SK-N-MC (cell line): ENCODE measurements at regions not wholly inside any gene's neighbourhood (a gene's known extent, or its start where the extent isn't known, plus 50 kb on each side); places are given as distances from the start of the nearest gene placed in this dataset.

Source experiments
- EZH2 ChIP-seq: fragments of 200-600 bp; sonication (generic); IDR thresholded peaks from one replicate; pipeline ENCODE4 v1.6.1; 2017; ENCODE audit warnings: antibody characterized with exemption
- POLR2AphosphoS5 ChIP-seq: IDR thresholded peaks from 2 replicates; pipeline ENCODE4 v1.6.1; 2012; ENCODE audit warnings: mild to moderate bottlenecking, low read depth, low read length, borderline replicate concordance

DNA sequence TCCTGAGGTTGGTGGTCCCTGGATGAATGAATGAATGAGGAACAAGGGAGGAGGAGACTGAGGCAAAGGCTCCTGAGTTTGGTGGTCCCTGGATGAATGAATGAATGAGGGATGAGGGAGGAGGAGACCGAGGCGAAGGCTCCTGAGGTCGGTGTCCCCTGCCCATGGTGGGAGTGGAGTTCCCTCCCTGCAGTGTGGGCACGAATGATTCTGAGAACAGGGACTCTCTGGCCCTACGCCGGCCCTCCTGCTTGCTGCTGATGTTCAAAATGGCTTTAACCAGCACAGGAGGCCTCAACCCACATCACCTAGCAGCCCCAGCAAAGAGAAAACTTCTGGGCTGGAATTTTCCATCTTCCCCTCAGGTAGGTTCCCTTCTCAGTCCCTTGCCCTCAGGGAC lies 377.8 kb downstream of the IRX2 start:
- no peak for TF ChIP-seq EZH2
- TF ChIP-seq POLR2AphosphoS5 = no peak
